Stimulated activated CD4-positive, alpha-beta T cell treated with anti-CD3 and anti-CD28 coated beads, Interleukin-12 subunit alpha, Interleukin-12 subunit beta, amount 100 ng/mL, for 24 hours (primary cell): ENCODE measurements at regions not wholly inside any gene's neighbourhood (a gene's known extent, or its start where the extent isn't known, plus 50 kb on each side); places are given as distances from the start of the nearest gene placed in this dataset.
"Not testable (repeated sequence)": the region's sequence is repeated elsewhere in the genome, so short reads cannot be mapped to it uniquely, and the experiment has no call there.

ENCODE experiments used
- DNase-seq, 2 experiments: peaks; one replicate each; pipeline ENCODE4 v3.0.0-alpha.2; 2020; ENCODE audit warnings: low read depth in 2 of 2

DNA sequence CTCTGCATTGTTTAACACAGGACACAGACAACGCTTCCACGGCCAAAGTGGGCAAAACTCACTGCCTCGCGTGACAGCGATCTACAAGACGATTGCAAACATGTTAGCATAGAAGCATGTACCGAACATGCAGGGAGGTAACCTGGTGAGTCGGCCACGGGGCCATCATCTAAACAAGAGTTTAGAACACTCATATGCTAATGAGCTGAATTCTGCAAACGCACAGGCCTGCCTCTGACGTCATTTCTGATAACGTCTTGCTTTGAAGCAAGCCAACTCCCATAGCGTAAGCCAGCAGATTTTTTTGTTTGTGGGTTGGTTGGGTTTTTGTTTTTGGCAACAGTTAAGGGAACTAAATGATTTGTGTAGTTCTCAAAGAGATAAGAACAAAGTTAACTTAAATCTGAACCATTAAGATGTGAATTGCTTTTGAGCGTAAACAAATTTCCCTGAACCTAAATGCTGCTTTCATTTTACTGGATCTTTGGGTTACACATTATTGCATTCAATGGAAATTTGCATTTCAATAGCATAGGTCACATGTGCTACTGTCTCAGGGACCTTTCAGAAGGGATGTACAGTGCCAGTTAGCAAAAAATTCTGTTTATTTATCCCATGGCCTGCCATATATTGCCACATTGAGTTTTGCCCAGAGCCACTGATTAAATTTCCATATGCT lies 184.5 kb upstream of the PDE10A start:
- DNase-seq, result no peak

DNA sequence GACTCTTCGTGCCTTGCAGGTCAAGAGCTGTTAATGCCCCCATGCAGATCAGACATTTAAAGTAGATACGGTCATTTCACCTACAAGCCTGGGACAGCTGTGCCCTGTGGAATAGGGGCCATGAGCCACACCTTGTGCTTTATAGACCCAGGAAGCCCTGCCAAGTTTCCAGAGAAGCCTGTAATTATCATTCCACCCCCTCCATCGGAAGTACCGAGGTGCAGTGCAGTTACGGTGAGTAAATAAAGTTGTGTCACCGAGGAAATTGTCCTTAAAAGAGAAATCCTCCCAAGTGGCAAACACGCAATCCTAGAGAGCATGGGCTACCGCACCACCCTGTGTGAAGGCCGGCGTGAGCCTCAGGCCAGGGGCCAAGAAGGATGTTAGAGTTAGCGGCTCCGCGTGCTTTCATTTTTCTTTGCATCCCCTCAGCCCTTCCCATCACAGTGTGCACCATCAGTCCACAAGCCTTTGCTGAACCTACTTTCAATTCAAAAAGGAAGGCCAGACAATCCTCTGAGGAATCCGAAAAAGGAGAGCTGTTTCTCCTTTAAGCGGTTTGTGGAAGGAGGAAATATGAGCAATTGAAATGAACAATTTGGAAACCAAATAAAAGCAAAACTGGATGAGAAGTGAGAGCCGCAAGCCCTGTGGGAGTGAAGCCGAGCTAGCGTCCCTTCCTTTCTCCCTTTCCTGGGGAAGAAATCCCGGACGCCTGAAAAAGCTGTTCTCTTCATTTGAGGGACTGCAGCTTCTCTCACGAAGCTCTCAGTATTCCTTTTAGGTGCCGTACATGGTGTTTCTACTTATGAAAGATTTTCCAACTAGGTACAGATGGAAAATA lies 183.3 kb upstream of the PDE10A start:
- no peak for DNase-seq

- DNase-seq, result no peak
Measured at GRCh38 chr6:165845493-165845892, 182.5 kb upstream of the PDE10A start.

DNA sequence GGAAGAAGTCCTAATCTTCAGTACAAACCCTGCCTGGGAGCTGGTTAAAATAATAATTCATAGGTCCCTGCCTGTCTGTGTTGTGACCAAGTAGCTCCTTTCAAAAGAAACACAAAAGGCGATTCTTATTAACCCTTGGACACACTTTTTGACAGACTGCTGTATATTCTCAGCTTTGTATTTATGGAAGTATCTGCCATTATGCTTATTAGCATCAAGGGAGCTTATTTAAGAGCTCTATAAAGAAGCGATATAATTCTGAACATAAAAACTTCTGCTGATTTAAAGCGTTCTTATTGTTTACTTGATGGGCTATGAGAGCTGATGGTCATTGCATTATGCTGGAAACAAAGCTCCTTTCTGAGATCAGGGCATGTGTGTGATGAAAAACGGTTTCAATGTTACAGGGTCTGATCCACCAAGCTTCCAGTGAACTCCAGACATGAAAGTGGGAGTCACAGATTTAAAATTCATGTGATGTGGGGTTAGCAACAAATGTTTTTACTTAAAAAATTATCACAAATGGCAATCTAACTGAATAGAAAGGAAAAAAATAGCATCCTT lies 181.8 kb upstream of the PDE10A start:
- DNase-seq, result no peak

DNA sequence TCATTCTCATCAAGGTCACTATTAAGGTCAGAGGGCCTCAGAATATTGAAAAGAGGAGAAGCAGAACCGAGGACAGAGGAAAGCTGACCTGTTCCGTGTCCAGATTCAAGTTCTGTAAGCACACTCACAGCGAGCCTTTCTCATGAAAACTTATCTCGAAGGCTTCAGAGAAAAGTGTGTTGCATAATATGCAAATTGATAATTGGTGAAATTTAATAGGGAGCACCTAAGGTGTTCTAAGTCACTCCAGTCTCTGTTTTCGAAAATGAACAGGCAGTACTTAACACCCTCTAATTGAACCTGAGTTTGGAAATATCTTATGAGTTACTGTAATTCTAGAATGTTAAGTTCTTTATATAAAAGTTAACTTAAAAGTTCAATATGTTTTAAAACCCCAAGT lies 181.2 kb upstream of the PDE10A start:
- no peak for DNase-seq

GRCh38 chr6:165843568-165844113 lies 180.6 kb upstream of the PDE10A start:
- DNase-seq, result no peak

GRCh38 chr6:165843121-165843520 lies 180.1 kb upstream of the PDE10A start:
- DNase-seq, result no peak

DNA sequence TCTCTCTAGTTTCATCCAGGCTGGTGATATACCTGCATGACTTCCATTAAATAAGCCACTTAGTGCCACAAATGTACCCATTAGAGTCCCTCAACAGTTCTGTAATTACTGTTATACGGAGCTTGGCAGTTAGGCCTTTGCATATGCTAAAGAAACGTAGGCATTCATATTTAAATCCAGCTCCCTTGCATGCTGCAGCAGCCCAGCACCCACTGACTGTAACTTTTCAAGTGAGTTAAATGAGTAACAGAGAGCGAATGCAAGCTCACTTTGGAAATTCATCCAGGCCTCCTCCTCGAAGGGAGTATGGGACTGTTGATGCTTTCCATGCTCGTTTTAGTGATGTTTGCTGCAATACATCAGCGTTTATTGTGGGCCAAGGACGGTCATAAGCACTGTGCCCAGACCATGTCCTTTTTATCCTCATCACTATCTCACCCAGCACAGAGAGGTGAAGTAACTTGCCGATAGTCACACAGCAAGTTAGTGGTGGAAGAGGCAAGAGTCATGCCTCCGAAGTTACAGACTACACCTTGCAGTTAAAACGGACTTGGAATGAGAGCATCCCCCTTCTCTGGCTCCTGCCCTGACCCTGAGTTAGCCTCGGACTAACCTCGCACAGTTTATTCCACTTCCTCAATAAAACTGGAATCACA lies 179.4 kb upstream of the PDE10A start:
- no peak for DNase-seq

DNA sequence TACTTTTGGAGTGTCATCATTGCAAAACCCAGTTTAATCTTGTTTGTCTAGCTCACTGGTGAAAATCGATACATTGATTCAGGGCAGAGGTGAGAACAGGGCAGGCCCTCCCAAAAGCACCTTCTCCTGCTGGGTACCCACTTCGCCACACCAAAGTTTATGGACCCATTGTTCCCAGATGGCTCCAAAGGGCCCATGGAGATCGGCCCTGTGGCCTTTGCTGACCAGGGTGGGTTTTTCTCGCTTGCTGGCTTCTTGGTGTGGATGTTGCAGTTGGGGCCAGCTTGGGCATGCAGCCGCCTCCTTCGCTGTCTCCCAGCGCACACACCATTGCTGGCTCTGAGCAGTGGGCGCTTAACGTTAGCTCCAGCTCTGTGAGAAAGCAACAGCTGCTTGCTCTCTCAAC lies 178.1 kb upstream of the PDE10A start:
- no peak for DNase-seq

GRCh38 chr6:165837948-165838745 lies 175.1 kb upstream of the PDE10A start:
- DNase-seq, result no peak

DNA sequence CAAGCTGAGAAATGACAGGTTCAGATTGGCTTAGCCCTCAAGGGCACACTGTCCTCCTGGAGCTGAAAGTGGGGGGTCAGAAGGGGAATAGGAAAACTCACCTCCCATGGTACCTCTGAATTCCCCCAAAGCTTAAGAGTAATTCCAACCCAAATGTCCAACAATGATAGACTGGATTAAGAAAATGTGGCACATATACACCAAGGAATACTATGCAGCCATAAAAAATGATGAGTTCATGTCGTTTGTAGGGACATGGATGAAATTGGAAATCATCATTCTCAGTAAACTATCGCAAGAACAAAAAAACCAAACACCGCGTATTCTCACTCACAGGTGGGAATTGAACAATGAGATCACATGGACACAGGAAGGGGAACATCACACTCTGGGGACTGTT lies 173.6 kb upstream of the PDE10A start:
- not testable (repeated sequence) for DNase-seq

- DNase-seq, result no peak
Measured at GRCh38 chr6:165835410-165835851, 172.4 kb upstream of the PDE10A start.

GRCh38 chr6:165834613-165835259 lies 171.7 kb upstream of the PDE10A start:
- DNase-seq, result no peak

DNA sequence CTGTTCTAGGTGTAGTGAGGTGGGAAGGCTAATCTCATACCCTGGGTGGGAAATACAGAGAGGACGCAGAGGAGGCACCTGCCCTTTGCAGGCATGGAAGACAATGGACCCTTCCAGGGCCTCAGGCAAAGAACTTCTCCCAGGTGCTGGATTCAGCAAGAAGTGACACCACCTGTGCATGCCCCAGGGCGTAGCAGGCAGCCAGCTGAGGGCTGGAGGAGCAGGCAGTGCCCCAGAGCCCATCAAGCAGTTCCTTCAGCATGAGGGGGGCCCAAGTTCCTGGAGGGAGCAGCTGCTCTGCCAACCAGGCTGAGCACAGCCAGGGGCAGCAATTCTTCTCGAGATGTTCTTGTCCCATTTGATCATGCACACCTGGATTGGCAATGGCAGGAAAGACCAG lies 170.3 kb upstream of the PDE10A start:
- no peak for DNase-seq

GRCh38 chr6:165831812-165832510 lies 168.9 kb upstream of the PDE10A start:
- DNase-seq, result no peak

DNA sequence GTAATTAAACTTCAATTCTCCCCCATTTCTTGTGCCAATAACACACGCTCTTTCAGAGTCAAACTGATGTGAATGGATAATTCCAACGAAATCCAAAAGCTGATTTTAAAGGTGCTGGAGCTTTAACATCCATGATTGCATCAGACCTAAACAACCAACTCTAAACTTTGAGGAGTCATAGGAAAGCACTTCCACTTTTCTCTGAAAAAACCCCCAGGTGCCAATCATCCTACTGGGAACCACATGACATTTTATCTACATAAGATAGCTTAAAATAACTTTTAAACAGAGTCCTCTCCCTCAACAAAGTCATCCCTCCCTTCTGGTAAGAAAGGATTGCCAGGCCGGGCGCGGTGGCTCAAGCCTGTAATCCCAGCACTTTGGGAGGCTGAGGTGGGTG lies 167.7 kb upstream of the PDE10A start:
- DNase-seq, result no peak

DNA sequence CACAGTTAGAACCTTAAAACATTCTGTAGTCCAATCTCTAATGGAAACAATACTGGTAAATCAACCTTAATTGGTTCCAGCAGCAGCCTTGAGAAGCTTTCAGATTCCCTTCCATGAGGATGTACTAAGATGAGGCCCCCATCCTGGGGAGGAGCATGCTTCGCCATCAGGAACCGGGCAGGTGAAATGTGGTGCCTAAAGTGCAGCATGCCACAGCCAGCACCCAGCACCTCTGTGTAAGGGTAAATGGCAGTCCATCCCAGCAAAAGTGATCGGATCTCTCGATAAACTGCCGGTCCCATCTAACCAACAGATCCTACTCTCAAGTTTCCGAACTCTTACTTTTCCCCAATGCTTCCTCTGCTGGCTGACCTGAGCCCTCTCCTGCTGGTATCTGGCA lies 166.3 kb upstream of the PDE10A start:
- no peak for DNase-seq

- no peak for DNase-seq
Measured at GRCh38 chr6:165827190-165827518, 164.1 kb upstream of the PDE10A start.

- DNase-seq, result no peak
Measured at GRCh38 chr6:165826487-165827189, 163.6 kb upstream of the PDE10A start.
